MM.1S (cell line): ENCODE measurements at regions not wholly inside any gene's neighbourhood (a gene's known extent, or its start where the extent isn't known, plus 50 kb on each side); places are given as distances from the start of the nearest gene placed in this dataset.

Experiments used
- DNase-seq: peaks from one replicate; pipeline ENCODE4 v3.0.0-alpha.2; 2015
- H2AFZ ChIP-seq: fragments of 300-600 bp; sonication (generic); 2 replicates; pipeline ENCODE4 v1.6.0; 2016; ENCODE audit warnings: antibody characterized with exemption, low read length
- H3F3A ChIP-seq: fragments of 300-600 bp; sonication (generic); 2 replicates; pipeline ENCODE4 v1.6.1; 2016; ENCODE audit warnings: mild to moderate bottlenecking, antibody characterized with exemption, low read length, moderate library complexity, mixed read lengths; ENCODE audit not compliant: insufficient read depth
- H3K27ac ChIP-seq: fragments of 300-600 bp; sonication (generic); 2 replicates; pipeline ENCODE4 v1.5.1; 2016; ENCODE audit warnings: mild to moderate bottlenecking, low read length
- H3K27me3 ChIP-seq: fragments of 300-600 bp; sonication (generic); replicated peaks from 2 replicates; pipeline ENCODE4 v1.6.0; 2016; ENCODE audit warnings: low read length; ENCODE audit not compliant: insufficient read depth
- H3K36me3 ChIP-seq: fragments of 300-600 bp; sonication (generic); replicated peaks from 2 replicates; pipeline ENCODE4 v1.6.1; 2016; ENCODE audit warnings: mild to moderate bottlenecking, low read length, mixed read lengths; ENCODE audit not compliant: insufficient read depth
- H3K4me1 ChIP-seq: fragments of 300-600 bp; sonication (generic); 2 replicates; pipeline ENCODE4 v1.6.1; 2016; ENCODE audit warnings: low read length, mixed read lengths
- H3K4me2 ChIP-seq: fragments of 300-600 bp; sonication (generic); 2 replicates; pipeline ENCODE4 v1.6.0; 2016; ENCODE audit warnings: low read depth, low read length
- H3K4me3 ChIP-seq: fragments of 300-600 bp; sonication (generic); 2 replicates; pipeline ENCODE4 v1.5.1; 2016; ENCODE audit warnings: low read length, mixed read lengths
- H3K79me2 ChIP-seq: fragments of 300-600 bp; sonication (generic); 2 replicates; pipeline ENCODE4 v1.6.1; 2016; ENCODE audit warnings: mixed run types, low read length, mixed read lengths
- H3K9ac ChIP-seq: fragments of 300-600 bp; sonication (generic); 2 replicates; pipeline ENCODE4 v1.6.1; 2016; ENCODE audit warnings: low read length, mixed read lengths
- H3K9me2 ChIP-seq: fragments of 300-600 bp; sonication (generic); replicated peaks from 2 replicates; pipeline ENCODE4 v1.6.1; 2016; ENCODE audit warnings: mild to moderate bottlenecking, low read length, mixed read lengths; ENCODE audit not compliant: insufficient read depth
- H3K9me3 ChIP-seq: fragments of 300-600 bp; sonication (generic); replicated peaks from 2 replicates; pipeline ENCODE4 v1.6.1; 2016; ENCODE audit warnings: mild to moderate bottlenecking, low read length, mixed read lengths; ENCODE audit not compliant: insufficient read depth
- H4K20me1 ChIP-seq: fragments of 300-600 bp; sonication (generic); 2 replicates; pipeline ENCODE4 v1.6.1; 2016; ENCODE audit warnings: mild to moderate bottlenecking, low read length, moderate library complexity, mixed read lengths; ENCODE audit not compliant: insufficient read depth
- EZH2 ChIP-seq: fragments of 300-600 bp; sonication (generic); optimal IDR thresholded peaks from 2 replicates; pipeline ENCODE3; 2017; ENCODE audit warnings: low read depth, mild to moderate bottlenecking, antibody characterized with exemption, low read length, mixed read lengths
- EZH2phosphoT487 ChIP-seq: fragments of 300-600 bp; sonication (generic); IDR thresholded peaks from 2 replicates; pipeline ENCODE4 v1.6.1; 2018; ENCODE audit warnings: antibody characterized with exemption, low read length
- TF ChIP-seq, protein P1 (sequence below): fragments of 300-600 bp; sonication (generic); IDR thresholded peaks from 2 replicates; pipeline ENCODE4 v1.5.1; 2016; ENCODE audit warnings: antibody characterized with exemption, low read length, mixed read lengths

DNA sequence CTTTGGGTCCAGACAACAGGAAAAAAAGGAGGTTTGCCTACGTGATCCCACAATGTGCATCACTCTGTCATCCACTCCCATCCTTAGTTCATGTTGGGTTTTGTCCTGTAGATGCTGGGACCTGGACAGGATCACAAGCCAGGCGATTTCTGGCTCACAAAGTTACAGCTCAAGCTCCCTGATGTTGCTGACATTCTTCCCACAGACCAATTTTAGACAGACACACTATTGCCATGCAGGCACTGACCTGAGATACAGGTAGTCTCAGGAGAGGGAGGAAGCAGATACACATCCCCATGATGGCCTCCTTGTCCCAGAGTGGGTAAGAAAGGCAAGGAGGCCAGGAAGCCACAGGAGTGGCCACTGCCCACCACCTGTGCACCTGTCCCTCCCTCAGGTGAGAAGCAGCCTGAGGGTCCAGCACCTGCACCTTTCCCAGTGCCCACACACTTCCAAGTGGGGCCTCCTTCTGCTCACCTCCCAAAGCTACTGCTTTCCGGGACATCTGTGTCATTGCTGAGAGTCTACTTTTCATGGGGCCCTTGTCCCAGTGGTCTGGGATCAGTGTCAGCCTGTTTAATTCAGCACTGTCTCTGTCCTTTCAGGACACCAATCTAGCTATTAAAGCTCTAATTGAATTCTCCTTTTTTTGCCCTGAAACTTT lies 52.0 kb upstream of the TOP3B start:
- Histone ChIP-seq H3K4me1 (peaks cover 49% of the 10 kb centered on the region), H3K27me3 (no peaks in the 10 kb centered on the region), H2AFZ (no peak overlapping the region), H3K4me3 (no peak overlapping the region), H3K79me2 (no peaks in the 10 kb centered on the region), H3K36me3 (no peaks in the 10 kb centered on the region), H3K27ac (no peak overlapping the region), H4K20me1 (no peaks in the 10 kb centered on the region), H3K9ac (no peak overlapping the region), H3K9me3 (no peaks in the 10 kb centered on the region), H3F3A (peaks cover 25% of the 10 kb centered on the region), H3K9me2 (no peaks in the 10 kb centered on the region), H3K4me2 (no peak overlapping the region)
- no peak for DNase-seq
- TF ChIP-seq, protein P1, sequence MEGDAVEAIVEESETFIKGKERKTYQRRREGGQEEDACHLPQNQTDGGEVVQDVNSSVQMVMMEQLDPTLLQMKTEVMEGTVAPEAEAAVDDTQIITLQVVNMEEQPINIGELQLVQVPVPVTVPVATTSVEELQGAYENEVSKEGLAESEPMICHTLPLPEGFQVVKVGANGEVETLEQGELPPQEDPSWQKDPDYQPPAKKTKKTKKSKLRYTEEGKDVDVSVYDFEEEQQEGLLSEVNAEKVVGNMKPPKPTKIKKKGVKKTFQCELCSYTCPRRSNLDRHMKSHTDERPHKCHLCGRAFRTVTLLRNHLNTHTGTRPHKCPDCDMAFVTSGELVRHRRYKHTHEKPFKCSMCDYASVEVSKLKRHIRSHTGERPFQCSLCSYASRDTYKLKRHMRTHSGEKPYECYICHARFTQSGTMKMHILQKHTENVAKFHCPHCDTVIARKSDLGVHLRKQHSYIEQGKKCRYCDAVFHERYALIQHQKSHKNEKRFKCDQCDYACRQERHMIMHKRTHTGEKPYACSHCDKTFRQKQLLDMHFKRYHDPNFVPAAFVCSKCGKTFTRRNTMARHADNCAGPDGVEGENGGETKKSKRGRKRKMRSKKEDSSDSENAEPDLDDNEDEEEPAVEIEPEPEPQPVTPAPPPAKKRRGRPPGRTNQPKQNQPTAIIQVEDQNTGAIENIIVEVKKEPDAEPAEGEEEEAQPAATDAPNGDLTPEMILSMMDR = no peak
- TF ChIP-seq EZH2phosphoT487 = no peak
- no peak for TF ChIP-seq EZH2

DNA sequence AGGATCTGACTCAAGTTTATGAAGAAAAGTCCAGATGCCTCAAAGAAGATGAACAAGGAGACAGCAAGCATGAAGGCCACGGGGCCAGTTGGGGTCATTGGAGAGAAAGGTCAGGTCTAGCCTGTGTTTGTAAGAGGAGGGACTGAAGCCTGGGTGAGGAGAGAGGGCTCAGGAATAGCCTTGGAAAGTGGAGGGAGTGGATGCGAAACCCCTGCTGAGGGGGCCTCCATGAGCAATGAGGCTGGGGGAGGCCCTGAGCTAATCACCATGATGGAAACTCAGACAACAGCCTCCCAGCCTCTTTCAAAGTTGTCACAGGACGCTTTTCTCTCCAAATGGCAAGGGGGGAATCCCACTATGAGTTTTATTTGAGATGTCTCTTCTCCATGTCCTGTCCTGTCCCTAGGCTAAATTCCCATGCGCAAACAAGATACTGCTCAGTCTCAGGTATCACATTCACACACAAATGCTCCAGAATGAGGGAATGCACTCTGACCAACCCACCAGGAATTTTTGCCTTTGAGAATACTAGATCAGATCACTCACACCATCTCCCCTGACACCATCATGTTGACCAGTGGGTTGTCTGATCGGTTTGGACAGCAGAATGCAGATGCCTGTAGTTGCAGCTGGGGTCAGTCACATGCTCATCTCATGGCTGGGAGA lies 51.3 kb upstream of the TOP3B start:
- Histone ChIP-seq H3K9ac (no peak overlapping the region), H3K9me3 (no peaks in the 10 kb centered on the region), H3K27me3 (no peaks in the 10 kb centered on the region), H3K27ac (no peak overlapping the region), H3F3A (peaks cover 25% of the 10 kb centered on the region), H3K4me2 (no peak overlapping the region), H3K4me3 (no peak overlapping the region), H4K20me1 (no peaks in the 10 kb centered on the region), H3K36me3 (no peaks in the 10 kb centered on the region), H3K79me2 (no peaks in the 10 kb centered on the region), H3K4me1 (peaks cover 49% of the 10 kb centered on the region), H3K9me2 (no peaks in the 10 kb centered on the region), H2AFZ (no peak overlapping the region)
- no peak for DNase-seq
- TF ChIP-seq, protein P1 = no peak
- no peak for TF ChIP-seq EZH2
- no peak for TF ChIP-seq EZH2phosphoT487

DNA sequence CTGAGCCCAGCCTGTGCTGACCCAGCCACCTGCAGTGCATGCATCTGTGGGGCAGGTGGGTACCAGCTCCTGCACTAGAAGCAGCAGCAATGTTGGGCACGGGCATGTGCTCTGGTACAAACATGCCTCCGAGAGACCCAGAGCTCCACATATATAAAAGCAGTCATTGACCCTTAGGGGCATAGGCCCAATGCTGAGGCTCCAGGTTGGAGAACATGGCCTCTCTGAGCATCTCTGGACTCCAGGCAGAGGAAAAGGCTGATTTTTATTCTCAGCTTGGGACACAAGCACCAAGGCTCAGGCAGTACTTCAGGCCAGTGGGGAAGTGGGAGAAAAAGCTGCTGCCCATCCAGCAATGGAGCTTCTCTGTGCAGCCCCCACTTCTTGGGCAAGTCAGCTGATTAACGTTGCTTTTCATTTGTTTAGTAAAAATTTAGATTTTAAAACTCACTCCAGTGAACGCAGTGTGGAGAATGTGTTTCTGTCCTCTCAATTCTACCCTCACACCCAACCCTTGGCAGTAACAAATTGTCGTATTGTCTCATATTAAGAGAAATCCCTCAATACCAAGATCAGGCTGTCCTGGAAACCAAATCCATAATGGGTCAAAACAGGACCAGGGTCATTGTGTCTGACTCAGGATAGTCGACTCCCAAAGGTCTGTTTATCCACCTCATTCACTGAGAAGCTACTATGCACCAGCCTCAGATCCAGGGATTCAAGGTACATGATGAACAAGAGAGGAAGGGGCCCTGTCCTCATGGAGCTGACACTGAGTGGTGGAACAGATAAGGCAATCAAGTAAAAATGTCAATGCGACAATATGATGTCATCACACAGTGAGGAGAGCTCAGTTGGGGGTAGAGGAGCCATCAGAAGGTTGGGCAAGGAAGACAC lies 50.6 kb upstream of the TOP3B start:
- Histone ChIP-seq H3K4me2 (no peak overlapping the region), H3K9me3 (no peaks in the 10 kb centered on the region), H3K27me3 (no peaks in the 10 kb centered on the region), H3K9me2 (no peaks in the 10 kb centered on the region), H3F3A (peaks cover 25% of the 10 kb centered on the region), H3K36me3 (no peaks in the 10 kb centered on the region), H3K27ac (no peak overlapping the region), H3K4me1 (peaks cover 46% of the 10 kb centered on the region), H2AFZ (no peak overlapping the region), H3K79me2 (no peaks in the 10 kb centered on the region), H3K9ac (no peak overlapping the region), H4K20me1 (no peaks in the 10 kb centered on the region), H3K4me3 (no peak overlapping the region)
- no peak for TF ChIP-seq EZH2
- TF ChIP-seq, protein P1 = no peak
- TF ChIP-seq EZH2phosphoT487 = no peak
- DNase-seq = no peak
